H9 (cell line): ENCODE measurements at regions not wholly inside any gene's neighbourhood (a gene's known extent, or its start where the extent isn't known, plus 50 kb on each side); places are given as distances from the start of the nearest gene placed in this dataset.

ENCODE experiments used
- DNase-seq: peaks from one replicate; pipeline ENCODE4 v3.0.0-alpha.2; 2017
- H2AFZ ChIP-seq: one replicate; pipeline ENCODE4 v1.6.1; 2013; ENCODE audit warnings: mild to moderate bottlenecking, low read length, control low read depth, moderate library complexity
- H2AK5ac ChIP-seq: 2 replicates; pipeline ENCODE4 v1.6.1; 2013; ENCODE audit warnings: low read length, control low read depth, mixed read lengths; ENCODE audit not compliant: insufficient read length
- H2BK120ac ChIP-seq: one replicate; pipeline ENCODE4 v1.6.1; 2013; ENCODE audit warnings: low read depth, mild to moderate bottlenecking, low read length, control low read depth, inconsistent platforms; ENCODE audit not compliant: poor library complexity, severe bottlenecking
- H2BK12ac ChIP-seq: 2 replicates; pipeline ENCODE4 v1.6.1; 2013; ENCODE audit warnings: low read length, control low read depth, mixed read lengths, low read depth; ENCODE audit not compliant: insufficient read length
- H2BK15ac ChIP-seq: 2 replicates; pipeline ENCODE4 v1.6.1; 2013; ENCODE audit warnings: low read depth, low read length, control low read depth
- H2BK20ac ChIP-seq: one replicate; pipeline ENCODE4 v1.6.1; 2013; ENCODE audit warnings: low read depth, mild to moderate bottlenecking, low read length, control low read depth, inconsistent platforms; ENCODE audit not compliant: poor library complexity, severe bottlenecking
- H2BK5ac ChIP-seq: 2 replicates; pipeline ENCODE4 v1.6.1; 2013; ENCODE audit warnings: low read length, control low read depth, mixed read lengths; ENCODE audit not compliant: insufficient read length
- H3K14ac ChIP-seq: 2 replicates; pipeline ENCODE4 v1.6.1; 2013; ENCODE audit warnings: low read length, control low read depth; ENCODE audit not compliant: insufficient read depth
- H3K18ac ChIP-seq: 2 replicates; pipeline ENCODE4 v1.6.1; 2013; ENCODE audit warnings: low read depth, mild to moderate bottlenecking, mixed read lengths, low read length, control low read depth; ENCODE audit not compliant: insufficient read length
- H3K23ac ChIP-seq: 2 replicates; pipeline ENCODE4 v1.6.1; 2013; ENCODE audit warnings: low read length, control low read depth, mixed read lengths, low read depth; ENCODE audit not compliant: insufficient read length
- H3K23me2 ChIP-seq: 2 replicates; pipeline ENCODE4 v1.6.1; 2013; ENCODE audit warnings: low read depth, mild to moderate bottlenecking, mixed read lengths, low read length, control low read depth; ENCODE audit not compliant: insufficient read length, poor library complexity, severe bottlenecking
- H3K27ac ChIP-seq: 2 replicates; pipeline ENCODE4 v1.5.1; 2013; ENCODE audit warnings: low read length, control low read depth, mixed read lengths, low read depth; ENCODE audit not compliant: insufficient read length
- H3K27me3 ChIP-seq: 2 replicates; pipeline ENCODE4 v1.6.1; 2013; ENCODE audit warnings: low read length, control low read depth, inconsistent platforms; ENCODE audit not compliant: insufficient read depth
- H3K4ac ChIP-seq: 2 replicates; pipeline ENCODE4 v1.6.1; 2013; ENCODE audit warnings: low read depth, mild to moderate bottlenecking, control low read depth, inconsistent platforms, low read length, moderate library complexity
- H3K4me1 ChIP-seq: 2 replicates; pipeline ENCODE4 v1.6.1; 2013; ENCODE audit warnings: low read length, control low read depth, inconsistent platforms; ENCODE audit not compliant: insufficient read depth
- H3K4me2 ChIP-seq: 2 replicates; pipeline ENCODE4 v1.6.1; 2013; ENCODE audit warnings: low read length, control low read depth, mixed read lengths; ENCODE audit not compliant: insufficient read length, insufficient read depth
- H3K56ac ChIP-seq: 2 replicates; pipeline ENCODE4 v1.6.1; 2013; ENCODE audit warnings: low read depth, mild to moderate bottlenecking, mixed read lengths, low read length, control low read depth; ENCODE audit not compliant: insufficient read length
- H3K79me1 ChIP-seq: 2 replicates; pipeline ENCODE4 v1.6.1; 2013; ENCODE audit warnings: low read depth, mild to moderate bottlenecking, moderate library complexity, low read length, control low read depth, inconsistent platforms; ENCODE audit not compliant: insufficient read depth, poor library complexity, severe bottlenecking
- H3K79me2 ChIP-seq: 2 replicates; pipeline ENCODE4 v1.6.1; 2013; ENCODE audit warnings: low read length, control low read depth, inconsistent platforms; ENCODE audit not compliant: insufficient read depth
- H3K9ac ChIP-seq: 2 replicates; pipeline ENCODE4 v1.6.1; 2013; ENCODE audit warnings: low read length, control low read depth, mixed read lengths; ENCODE audit not compliant: insufficient read length; ENCODE audit errors: extremely low read depth
- H3K9me3 ChIP-seq: one replicate; pipeline ENCODE4 v1.6.1; 2013; ENCODE audit warnings: low read depth, low read length, inconsistent platforms; ENCODE audit not compliant: control insufficient read depth
- H3T11ph ChIP-seq: one replicate; pipeline ENCODE4 v1.6.1; 2013; ENCODE audit warnings: mild to moderate bottlenecking, low read length, control low read depth, inconsistent platforms
- H4K20me1 ChIP-seq: one replicate; pipeline ENCODE4 v1.6.1; 2013; ENCODE audit not compliant: control insufficient read depth, insufficient read length, insufficient read depth
- H4K5ac ChIP-seq: 2 replicates; pipeline ENCODE4 v1.6.1; 2013; ENCODE audit warnings: low read depth, mild to moderate bottlenecking, mixed read lengths, low read length, control low read depth; ENCODE audit not compliant: insufficient read length
- H4K8ac ChIP-seq: replicated peaks from 2 replicates; pipeline ENCODE4 v1.6.1; 2013; ENCODE audit warnings: low read length, control low read depth, mixed read lengths, low read depth; ENCODE audit not compliant: insufficient read length
- H4K91ac ChIP-seq: 2 replicates; pipeline ENCODE4 v1.6.1; 2013; ENCODE audit warnings: low read depth, mild to moderate bottlenecking, moderate library complexity, mixed read lengths, low read length, control low read depth; ENCODE audit not compliant: insufficient read length
- H3K27ac Mint-ChIP-seq, 3 experiments: 2 replicates in 2 of 3; 3 replicates in 1 of 3; pipeline ENCODE4 v1.8.0; 2020 to 2021; ENCODE audit warnings: mixed read lengths in 3 of 3, mild to moderate bottlenecking in 1 of 3, moderate library complexity in 1 of 3
- H3K27me3 Mint-ChIP-seq: 2 replicates; pipeline ENCODE4 v1.8.0; 2021; ENCODE audit warnings: low read depth, mild to moderate bottlenecking, moderate library complexity, mixed read lengths
- H3K36me3 Mint-ChIP-seq, 3 experiments: 2 replicates in 2 of 3; 3 replicates in 1 of 3; pipeline ENCODE4 v1.8.0; 2020 to 2021; ENCODE audit warnings: low read depth in 3 of 3, mixed read lengths in 3 of 3; ENCODE audit not compliant: insufficient read depth in 1 of 3
- H3K4me1 Mint-ChIP-seq, 2 experiments: 2 replicates each; pipeline ENCODE4 v1.8.0; 2020; ENCODE audit warnings: mixed read lengths in 2 of 2
- H3K4me3 Mint-ChIP-seq, 2 experiments: 2 replicates in 1 of 2; 3 replicates in 1 of 2; pipeline ENCODE4 v1.8.0; 2020 to 2021; ENCODE audit warnings: mild to moderate bottlenecking in 2 of 2, mixed read lengths in 2 of 2, moderate library complexity in 1 of 2
- H3K9me3 Mint-ChIP-seq, 2 experiments: 2 replicates in 1 of 2; 3 replicates in 1 of 2; pipeline ENCODE4 v1.8.0; 2020; ENCODE audit warnings: mild to moderate bottlenecking in 2 of 2, mixed read lengths in 2 of 2, moderate library complexity in 1 of 2
- CTCF ChIP-seq: fragments of 200-600 bp; sonication (generic); conservative IDR thresholded peaks from 3 replicates; pipeline ENCODE4 v1.8.0; 2021; ENCODE audit warnings: antibody characterized with exemption, mild to moderate bottlenecking
- WGBS: extraction: QIAGEN DNeasy Blood & Tissue Kit; methylation state at CpG from one replicate; pipeline ENCODE4 v1.1.7; 2013; ENCODE audit warnings: missing lambda C conversion rate, low lambda C conversion rate, mixed read lengths; ENCODE audit not compliant: insufficient read length; ENCODE audit errors: extremely low coverage; 5-methylcytosine and 5-hydroxymethylcytosine counted together

DNA sequence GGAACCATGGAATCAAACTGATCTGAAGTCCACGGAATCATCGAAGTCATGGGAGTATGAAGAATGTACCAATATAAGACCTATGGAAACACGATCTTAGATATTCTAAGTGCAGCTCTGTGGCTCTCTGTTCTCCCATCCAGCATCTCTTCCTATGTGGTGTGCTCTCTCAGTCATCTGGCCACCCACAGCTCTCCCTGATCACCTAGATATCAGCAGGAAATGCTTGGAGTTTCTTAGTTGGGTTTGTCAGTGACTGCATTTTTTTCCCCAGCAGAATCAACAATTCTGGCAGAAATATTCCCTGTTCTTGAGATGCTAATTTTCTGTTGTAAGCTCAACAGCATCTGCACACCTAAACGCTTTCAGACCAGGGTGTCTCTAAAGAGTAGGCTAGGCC lies 94.1 kb downstream of the GC start:
- H3K9me3 ChIP-seq = no peaks in the 10 kb centered on the region
- H3K14ac ChIP-seq = no peak overlapping the region
- H3K4me1 ChIP-seq = peaks cover 6% of the 10 kb centered on the region; the same call in 1 of the 2 replicates
- no peak overlapping the region for H2BK120ac ChIP-seq
- H3K4ac ChIP-seq = no peak overlapping the region
- Mint-ChIP-seq H3K9me3 (no peaks in the 10 kb centered on the region), H3K27me3 (no peaks in the 10 kb centered on the region), H3K36me3 (0 out of 7 replicates have a peak, but pooled peaks cover 0 to 2% (median 0%) of the 10 kb centered on the region in 3 experiments), H3K4me3 (no peak overlapping the region), H3K27ac (peak overlapping the region in 2 of 3 experiments; percentile 35 to 83; a peak in 3 of 7 replicates), H3K4me1 (peaks cover 11 to 20% of the 10 kb centered on the region in 2 experiments)
- no peak for TF ChIP-seq CTCF
- no peak overlapping the region for H3K4me2 ChIP-seq
- H3K27ac ChIP-seq = no peak overlapping the region
- H4K5ac ChIP-seq = no peak overlapping the region
- H3K27me3 ChIP-seq = no peaks in the 10 kb centered on the region
- no peak overlapping the region for H3K23ac ChIP-seq
- no peaks in the 10 kb centered on the region for H3K79me2 ChIP-seq
- H2BK15ac ChIP-seq = no peak overlapping the region
- H3K9ac ChIP-seq = no peak overlapping the region
- no peak overlapping the region for H2BK20ac ChIP-seq
- H4K8ac ChIP-seq = no peak overlapping the region
- H3K23me2 ChIP-seq = no peaks in the 10 kb centered on the region
- no peak overlapping the region for H3K18ac ChIP-seq
- no peak overlapping the region for H2AFZ ChIP-seq
- H3K56ac ChIP-seq = no peak overlapping the region
- no peak overlapping the region for H3T11ph ChIP-seq
- H2BK5ac ChIP-seq = no peak overlapping the region
- H3K79me1 ChIP-seq = no peaks in the 10 kb centered on the region
- no peak overlapping the region for H2AK5ac ChIP-seq
- H2BK12ac ChIP-seq = no peak overlapping the region
- no peaks in the 10 kb centered on the region for H4K20me1 ChIP-seq
- DNase-seq = no peak
- WGBS = no CpG with 5 or more reads among the region's 4 CpGs
- no peak overlapping the region for H4K91ac ChIP-seq
